K562 (cell line): ENCODE measurements at regions not wholly inside any gene's neighbourhood (a gene's known extent, or its start where the extent isn't known, plus 50 kb on each side); places are given as distances from the start of the nearest gene placed in this dataset.

Source experiments
- ADNP ChIP-seq: fragments of 200-800 bp; sonication (Bioruptor generic); IDR thresholded peaks from 2 replicates; pipeline ENCODE4 v1.6.1; 2016; ENCODE audit warnings: missing genetic modification characterization, missing compliant biosample characterization
- BHLHE40 ChIP-seq: IDR thresholded peaks from 2 replicates; pipeline ENCODE4 v1.6.1; 2011; ENCODE audit warnings: low read length, improper control_type of control experiment
- CEBPB ChIP-seq: fragments of 450-650 bp; IDR thresholded peaks from 2 replicates; pipeline ENCODE4 v1.6.1; 2016; ENCODE audit warnings: missing genetic modification characterization, missing compliant biosample characterization
- HNRNPLL ChIP-seq: fragments of 200-400 bp; formaldehyde crosslinking; IDR thresholded peaks from 2 replicates; pipeline ENCODE4 v1.6.1; 2017; ENCODE audit warnings: low read length, low read depth, mild to moderate bottlenecking; ENCODE audit not compliant: poor library complexity, severe bottlenecking
- KDM1A ChIP-seq, 2 experiments: fragments of 450-650 bp; IDR thresholded peaks; 2 replicates each; pipeline ENCODE4 v1.6.1; 2016; ENCODE audit warnings: mild to moderate bottlenecking in 2 of 2
- MEF2D ChIP-seq: conservative IDR thresholded peaks from 2 replicates; pipeline ENCODE4 v1.6.1; 2016; ENCODE audit warnings: low read depth, missing genetic modification characterization, missing compliant biosample characterization
- NFRKB ChIP-seq: fragments of 450-650 bp; IDR thresholded peaks from 2 replicates; pipeline ENCODE4 v1.6.1; 2016; ENCODE audit warnings: low read depth
- NR4A1 ChIP-seq, 2 experiments: fragments of 250-450 bp in 1 of 2; fragments of 450-650 bp in 1 of 2; sonication (Bioruptor Pico) in 1 of 2; IDR thresholded peaks; 2 replicates each; pipeline versions ENCODE4 v1.4.0 to v1.6.1; 2016 to 2020; ENCODE audit warnings: mild to moderate bottlenecking in 2 of 2, missing compliant biosample characterization in 1 of 2, missing genetic modification characterization in 1 of 2, moderate library complexity in 1 of 2
- RNF2 ChIP-seq: sonication (generic); IDR thresholded peaks from 2 replicates; pipeline ENCODE4 v1.6.1; 2016
- RREB1 ChIP-seq: fragments of 250-450 bp; sonication (Bioruptor Pico); IDR thresholded peaks from 2 replicates; pipeline ENCODE4 v1.4.0; 2020
- TRIM24 ChIP-seq, 2 experiments: fragments of 450-650 bp; IDR thresholded peaks; 2 replicates each; pipeline ENCODE4 v1.6.1; 2016
- ZEB2 ChIP-seq: fragments of 450-650 bp; IDR thresholded peaks from 2 replicates; pipeline ENCODE4 v1.6.1; 2016
- ZNF239 ChIP-seq: fragments of 250-450 bp; sonication (Bioruptor Pico); IDR thresholded peaks from 2 replicates; pipeline ENCODE4 v1.4.0; 2020; ENCODE audit warnings: mild to moderate bottlenecking
- ZNF584 ChIP-seq: fragments of 200-800 bp; sonication (Bioruptor generic); IDR thresholded peaks from 2 replicates; pipeline ENCODE4 v1.6.1; 2016; ENCODE audit warnings: low read depth, mild to moderate bottlenecking, missing genetic modification characterization, missing compliant biosample characterization
- ZNF589 ChIP-seq: fragments of 200-800 bp; sonication (Bioruptor generic); IDR thresholded peaks from 2 replicates; pipeline ENCODE4 v1.6.1; 2016; ENCODE audit warnings: low read depth, missing genetic modification characterization, missing compliant biosample characterization
- ZNF644 ChIP-seq: fragments of 200-800 bp; sonication (Bioruptor generic); IDR thresholded peaks from 2 replicates; pipeline ENCODE4 v1.6.1; 2016; ENCODE audit warnings: low read depth, missing genetic modification characterization, missing compliant biosample characterization
- TF ChIP-seq, protein P1 (sequence below): IDR thresholded peaks from 2 replicates; pipeline ENCODE4 v1.6.1; 2011; ENCODE audit warnings: borderline replicate concordance, low read depth, mild to moderate bottlenecking, moderate library complexity, low read length; ENCODE audit not compliant: insufficient read depth, poor library complexity, severe bottlenecking
- TF ChIP-seq, protein P2 (sequence below): fragments of 450-650 bp; formaldehyde crosslinking; IDR thresholded peaks from 2 replicates; pipeline ENCODE4 v1.4.0; 2020; ENCODE audit warnings: mild to moderate bottlenecking, moderate library complexity

- TF ChIP-seq RNF2 (peak; percentile 45; the same call in 1 of the 2 replicates), ZEB2 (peak; percentile 72; the same call in 1 of the 2 replicates), RREB1 (CRISPR knock-in tag) (no peak), NR4A1 (CRISPR knock-in tag; IDR thresholded peaks at IDR 0.05) (no peak), NR4A1 (tag; IDR thresholded peaks at IDR 0.05) (peak; percentile 72), HNRNPLL (no peak), BHLHE40 (0 out of 2 replicates have a peak, but pooled peaks have one; percentile 22), KDM1A (IDR thresholded peaks at IDR 0.05) (peak; percentile 45 to 49; a peak in 2 of 4 replicates), MEF2D (tag) (0 out of 2 replicates have a peak, but pooled peaks have one; percentile 12), CEBPB (no peak), ADNP (tag) (peak; percentile 3; the same call in 1 of the 2 replicates), TRIM24 (IDR thresholded peaks at IDR 0.05) (no peak), ZNF584 (CRISPR knock-in tag) (peak; percentile 53; the same call in 1 of the 2 replicates), ZNF644 (tag) (peak; percentile 58), ZNF589 (peak; percentile 62; the same call in 1 of the 2 replicates), ZNF239 (CRISPR knock-in tag) (0 out of 2 replicates have a peak, but pooled peaks have one; percentile 12), NFRKB (peak; percentile 27; the same call in 1 of the 2 replicates)
- TF ChIP-seq, protein P1, sequence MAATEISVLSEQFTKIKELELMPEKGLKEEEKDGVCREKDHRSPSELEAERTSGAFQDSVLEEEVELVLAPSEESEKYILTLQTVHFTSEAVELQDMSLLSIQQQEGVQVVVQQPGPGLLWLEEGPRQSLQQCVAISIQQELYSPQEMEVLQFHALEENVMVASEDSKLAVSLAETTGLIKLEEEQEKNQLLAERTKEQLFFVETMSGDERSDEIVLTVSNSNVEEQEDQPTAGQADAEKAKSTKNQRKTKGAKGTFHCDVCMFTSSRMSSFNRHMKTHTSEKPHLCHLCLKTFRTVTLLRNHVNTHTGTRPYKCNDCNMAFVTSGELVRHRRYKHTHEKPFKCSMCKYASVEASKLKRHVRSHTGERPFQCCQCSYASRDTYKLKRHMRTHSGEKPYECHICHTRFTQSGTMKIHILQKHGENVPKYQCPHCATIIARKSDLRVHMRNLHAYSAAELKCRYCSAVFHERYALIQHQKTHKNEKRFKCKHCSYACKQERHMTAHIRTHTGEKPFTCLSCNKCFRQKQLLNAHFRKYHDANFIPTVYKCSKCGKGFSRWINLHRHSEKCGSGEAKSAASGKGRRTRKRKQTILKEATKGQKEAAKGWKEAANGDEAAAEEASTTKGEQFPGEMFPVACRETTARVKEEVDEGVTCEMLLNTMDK = no peak
- TF ChIP-seq, protein P2, sequence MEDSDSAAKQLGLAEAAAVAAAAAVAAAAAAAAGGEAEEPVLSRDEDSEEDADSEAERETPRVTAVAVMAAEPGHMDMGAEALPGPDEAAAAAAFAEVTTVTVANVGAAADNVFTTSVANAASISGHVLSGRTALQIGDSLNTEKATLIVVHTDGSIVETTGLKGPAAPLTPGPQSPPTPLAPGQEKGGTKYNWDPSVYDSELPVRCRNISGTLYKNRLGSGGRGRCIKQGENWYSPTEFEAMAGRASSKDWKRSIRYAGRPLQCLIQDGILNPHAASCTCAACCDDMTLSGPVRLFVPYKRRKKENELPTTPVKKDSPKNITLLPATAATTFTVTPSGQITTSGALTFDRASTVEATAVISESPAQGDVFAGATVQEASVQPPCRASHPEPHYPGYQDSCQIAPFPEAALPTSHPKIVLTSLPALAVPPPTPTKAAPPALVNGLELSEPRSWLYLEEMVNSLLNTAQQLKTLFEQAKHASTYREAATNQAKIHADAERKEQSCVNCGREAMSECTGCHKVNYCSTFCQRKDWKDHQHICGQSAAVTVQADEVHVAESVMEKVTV (CRISPR knock-in tag) = peak; percentile 44; the same call in 1 of the 2 replicates
Observed at GRCh38 chr4:80125252-80126177, 52.5 kb upstream of the ANTXR2 start (continued).
